ENCODE measurements at regions not wholly inside any gene's neighbourhood (a gene's known extent, or its start where the extent isn't known, plus 50 kb on each side); places are given as distances from the start of the nearest gene placed in this dataset.

DNA sequence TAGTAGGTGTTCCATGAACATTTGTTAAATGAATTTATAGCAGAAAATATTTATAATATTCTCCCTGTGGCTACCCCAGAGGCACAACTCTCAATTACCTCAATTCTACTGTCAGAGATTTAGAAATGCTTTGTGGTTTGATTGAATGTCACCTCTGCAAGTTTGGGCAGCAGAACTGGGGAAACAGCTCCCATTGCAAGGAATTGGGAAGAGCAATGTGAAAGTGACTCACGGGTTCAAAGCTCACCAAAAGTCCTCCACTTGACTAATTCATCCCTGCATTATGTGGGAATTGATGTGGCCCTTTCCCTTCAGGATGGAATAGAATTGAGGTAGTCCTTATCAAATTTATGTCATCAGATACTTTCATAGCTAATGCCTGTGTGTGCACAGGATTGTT is 562.7 kb downstream of the MFSD1 start:
- DNase-seq (ENCODE audit: low read depth, low spot score), result no peak
- Histone ChIP-seq H3K4me3 (replicated peaks in 1 of 2; ENCODE audit: low read depth in 1 of 2, low read length in 2 of 2) (no peak overlapping the region), H3K9me3 (ENCODE audit: control insufficient read depth in 1 of 2, insufficient read depth in 1 of 2, low read depth in 1 of 2, low read length in 2 of 2) (no peaks in the 10 kb centered on the region), H3K9me2 (ENCODE audit: insufficient read depth) (no peaks in the 10 kb centered on the region), H3K27ac (ENCODE audit: low read depth, low read length) (no peak overlapping the region), H3K36me3 (ENCODE audit: control insufficient read depth in 1 of 2, insufficient read depth in 2 of 2, low read length in 2 of 2) (no peaks in the 10 kb centered on the region), H3K4me2 (ENCODE audit: low read length) (no peak overlapping the region), H4K20me1 (ENCODE audit: insufficient read depth) (no peaks in the 10 kb centered on the region), H3K4me1 (ENCODE audit: control insufficient read depth in 1 of 2, insufficient read depth in 2 of 2, low read length in 2 of 2) (no peaks in the 10 kb centered on the region), H3K9ac (ENCODE audit: low read length) (no peak overlapping the region), H3K79me2 (ENCODE audit: insufficient read depth, low read length) (no peaks in the 10 kb centered on the region), H2AFZ (ENCODE audit: low read depth, low read length, poor library complexity, severe bottlenecking) (no peak overlapping the region), H3K27me3 (ENCODE audit: insufficient read depth, low read length) (no peaks in the 10 kb centered on the region)
- ChIA-PET POLR2A (no interaction called here), RAD21 (ENCODE audit: low non-redundant PET in 1 of 2, low total read pairs in 2 of 2, uncharacterized antibody in 2 of 2, unreplicated experiment in 2 of 2) (no interaction called here), CTCF (no interaction called here)
- no TSS peak for BruUV-seq (replicated peaks)
- TF ChIP-seq EGR1 (IDR thresholded peaks at IDR 0.05; ENCODE audit: low read depth) (no peak), POLR2AphosphoS5 (IDR thresholded peaks at IDR 0.05; ENCODE audit: low read depth, low read length) (no peak), ELF1 (IDR thresholded peaks at IDR 0.05; ENCODE audit: borderline replicate concordance, low read depth) (no peak), SIN3A (IDR thresholded peaks at IDR 0.05; ENCODE audit: low read depth) (no peak)
- ATAC-seq, result no peak
- intact Hi-C loops (cut with micrococcal nuclease), result no loop called here

DNA sequence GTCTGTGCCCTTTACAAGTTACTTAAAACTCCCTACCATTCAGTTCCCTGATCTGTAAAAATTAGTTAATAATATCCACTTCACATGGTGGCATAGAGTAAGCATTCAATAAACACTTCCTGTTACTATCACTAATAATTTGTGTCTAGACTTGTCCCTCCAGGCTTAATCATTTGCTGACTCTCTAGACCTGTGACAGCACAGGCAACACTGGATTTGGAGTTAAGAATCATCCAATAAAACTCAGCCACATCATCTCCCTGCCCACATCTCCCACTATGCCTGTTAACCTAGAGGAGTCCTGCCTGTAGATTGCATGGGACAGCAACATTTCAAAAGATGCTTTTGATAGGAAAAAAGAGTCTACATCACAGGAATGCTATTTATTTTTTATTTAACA is 564.6 kb downstream of the MFSD1 start:
- no TSS peak for BruUV-seq (replicated peaks)

More for the DNA sequence above, 564.6 kb downstream of the MFSD1 start:
- Histone ChIP-seq H3K36me3 (ENCODE audit: control insufficient read depth in 1 of 2, insufficient read depth in 2 of 2, low read length in 2 of 2) (no peaks in the 10 kb centered on the region), H3K27ac (ENCODE audit: low read depth, low read length) (no peak overlapping the region), H3K9me2 (ENCODE audit: insufficient read depth) (no peaks in the 10 kb centered on the region), H3K4me1 (ENCODE audit: control insufficient read depth in 1 of 2, insufficient read depth in 2 of 2, low read length in 2 of 2) (no peaks in the 10 kb centered on the region), H3K9ac (ENCODE audit: low read length) (no peak overlapping the region), H4K20me1 (ENCODE audit: insufficient read depth) (no peaks in the 10 kb centered on the region), H3K9me3 (ENCODE audit: control insufficient read depth in 1 of 2, insufficient read depth in 1 of 2, low read depth in 1 of 2, low read length in 2 of 2) (no peaks in the 10 kb centered on the region), H3K4me3 (replicated peaks in 1 of 2; ENCODE audit: low read depth in 1 of 2, low read length in 2 of 2) (no peak overlapping the region), H3K4me2 (ENCODE audit: low read length) (no peak overlapping the region), H2AFZ (ENCODE audit: low read depth, low read length, poor library complexity, severe bottlenecking) (no peak overlapping the region), H3K79me2 (ENCODE audit: insufficient read depth, low read length) (no peaks in the 10 kb centered on the region), H3K27me3 (ENCODE audit: insufficient read depth, low read length) (no peaks in the 10 kb centered on the region)
- ATAC-seq (no peak), DNase-seq (ENCODE audit: low read depth, low spot score) (no peak)
- CTCF ChIA-PET, result no interaction called here
- intact Hi-C loops (cut with micrococcal nuclease), result no loop called here
- TF ChIP-seq SRF (IDR thresholded peaks at IDR 0.05; ENCODE audit: low read depth), result no peak
- no peak for TF ChIP-seq FOSL1 (IDR thresholded peaks at IDR 0.05; ENCODE audit: low read depth)
- no peak for TF ChIP-seq CEBPB (IDR thresholded peaks at IDR 0.05; ENCODE audit: low read depth)
- no peak for TF ChIP-seq CBX3 (IDR thresholded peaks at IDR 0.05; ENCODE audit: low read depth)
- no peak for TF ChIP-seq RAD21 (IDR thresholded peaks at IDR 0.05; ENCODE audit: low read depth)
- TF ChIP-seq SP1 (IDR thresholded peaks at IDR 0.05; ENCODE audit: low read depth), result no peak
- no peak for TF ChIP-seq SIN3A (IDR thresholded peaks at IDR 0.05; ENCODE audit: low read depth)
- no peak for TF ChIP-seq EZH2 (IDR thresholded peaks at IDR 0.05)
- TF ChIP-seq, protein P1, sequence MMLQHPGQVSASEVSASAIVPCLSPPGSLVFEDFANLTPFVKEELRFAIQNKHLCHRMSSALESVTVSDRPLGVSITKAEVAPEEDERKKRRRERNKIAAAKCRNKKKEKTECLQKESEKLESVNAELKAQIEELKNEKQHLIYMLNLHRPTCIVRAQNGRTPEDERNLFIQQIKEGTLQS (IDR thresholded peaks at IDR 0.05), result no peak
- TF ChIP-seq TCF7L2 (IDR thresholded peaks at IDR 0.05; ENCODE audit: borderline replicate concordance, extremely low read depth, insufficient read depth, insufficient read length), result no peak
- TF ChIP-seq, protein P2, sequence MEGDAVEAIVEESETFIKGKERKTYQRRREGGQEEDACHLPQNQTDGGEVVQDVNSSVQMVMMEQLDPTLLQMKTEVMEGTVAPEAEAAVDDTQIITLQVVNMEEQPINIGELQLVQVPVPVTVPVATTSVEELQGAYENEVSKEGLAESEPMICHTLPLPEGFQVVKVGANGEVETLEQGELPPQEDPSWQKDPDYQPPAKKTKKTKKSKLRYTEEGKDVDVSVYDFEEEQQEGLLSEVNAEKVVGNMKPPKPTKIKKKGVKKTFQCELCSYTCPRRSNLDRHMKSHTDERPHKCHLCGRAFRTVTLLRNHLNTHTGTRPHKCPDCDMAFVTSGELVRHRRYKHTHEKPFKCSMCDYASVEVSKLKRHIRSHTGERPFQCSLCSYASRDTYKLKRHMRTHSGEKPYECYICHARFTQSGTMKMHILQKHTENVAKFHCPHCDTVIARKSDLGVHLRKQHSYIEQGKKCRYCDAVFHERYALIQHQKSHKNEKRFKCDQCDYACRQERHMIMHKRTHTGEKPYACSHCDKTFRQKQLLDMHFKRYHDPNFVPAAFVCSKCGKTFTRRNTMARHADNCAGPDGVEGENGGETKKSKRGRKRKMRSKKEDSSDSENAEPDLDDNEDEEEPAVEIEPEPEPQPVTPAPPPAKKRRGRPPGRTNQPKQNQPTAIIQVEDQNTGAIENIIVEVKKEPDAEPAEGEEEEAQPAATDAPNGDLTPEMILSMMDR (IDR thresholded peaks at IDR 0.05 in 2 of 3, conservative IDR thresholded peaks at IDR 0.05 in 1 of 3; ENCODE audit: borderline replicate concordance in 1 of 3, insufficient read depth in 1 of 3, low read depth in 2 of 3, low read length in 2 of 3), result no peak
- no peak for TF ChIP-seq POLR2A (IDR thresholded peaks at IDR 0.05; ENCODE audit: borderline replicate concordance, extremely low read depth, insufficient read depth, insufficient read length)
- no peak for TF ChIP-seq ELF1 (IDR thresholded peaks at IDR 0.05; ENCODE audit: borderline replicate concordance, low read depth)
- RAD21 ChIA-PET (ENCODE audit: low non-redundant PET in 1 of 2, low total read pairs in 2 of 2, uncharacterized antibody in 2 of 2, unreplicated experiment in 2 of 2), result no interaction called here
- POLR2A ChIA-PET, result no interaction called here

Measured in HCT116 (cell line).